CD14-positive monocyte (primary cell): ENCODE measurements at regions not wholly inside any gene's neighbourhood (a gene's known extent, or its start where the extent isn't known, plus 50 kb on each side); places are given as distances from the start of the nearest gene placed in this dataset.

ENCODE experiments used
- DNase-seq, 3 donors: peaks; one replicate each; pipeline ENCODE4 v3.0.0-alpha.2; 2011 to 2022
- H2AFZ ChIP-seq: 2 replicates; pipeline ENCODE4 v1.6.0; 2012; ENCODE audit warnings: mild to moderate bottlenecking, low read depth, low read length, inconsistent platforms; ENCODE audit not compliant: insufficient read depth, poor library complexity, severe bottlenecking
- H3K27ac ChIP-seq, 2 donors: 1 replicate in 1 of 2; 2 replicates in 1 of 2; pipeline ENCODE4 v1.5.1; 2012 to 2013; ENCODE audit warnings: low read length in 2 of 2, control low read depth in 1 of 2, inconsistent platforms in 1 of 2, low read depth in 1 of 2, mild to moderate bottlenecking in 1 of 2
- H3K27me3 ChIP-seq, 2 donors: one replicate each; pipeline versions ENCODE4 v1.6.0 to v1.6.1; 2011 to 2013; ENCODE audit warnings: low read length in 2 of 2; ENCODE audit not compliant: control insufficient read depth in 2 of 2, insufficient read depth in 2 of 2
- H3K36me3 ChIP-seq, 2 donors: replicated peaks in 1 of 2; 1 replicate in 1 of 2; 2 replicates in 1 of 2; pipeline versions ENCODE4 v1.5.1 to v1.6.1; 2012 to 2013; ENCODE audit warnings: low read length in 2 of 2, control low read depth in 1 of 2, inconsistent platforms in 1 of 2, mild to moderate bottlenecking in 1 of 2; ENCODE audit not compliant: insufficient read depth in 2 of 2, control insufficient read depth in 1 of 2
- H3K4me1 ChIP-seq, 2 donors: 1 replicate in 1 of 2; 2 replicates in 1 of 2; pipeline versions ENCODE4 v1.5.1 to v1.6.1; 2012 to 2013; ENCODE audit warnings: low read length in 2 of 2, control low read depth in 1 of 2, inconsistent platforms in 1 of 2, mild to moderate bottlenecking in 1 of 2, moderate library complexity in 1 of 2; ENCODE audit not compliant: insufficient read depth in 2 of 2, control insufficient read depth in 1 of 2
- H3K4me2 ChIP-seq: replicated peaks from 2 replicates; pipeline ENCODE3; 2012; ENCODE audit warnings: low read length, moderate library complexity, mild to moderate bottlenecking; ENCODE audit not compliant: poor library complexity, severe bottlenecking; ENCODE audit errors: extremely low read depth
- H3K4me3 ChIP-seq, 3 experiments: fragments of 200-600 bp in 1 of 3; sonication (generic) in 1 of 3; replicated peaks in 1 of 3; 1 replicate in 2 of 3; 2 replicates in 1 of 3; pipeline ENCODE4 v1.5.1; 2011 to 2013; ENCODE audit warnings: low read length in 3 of 3, mild to moderate bottlenecking in 3 of 3, control low read depth in 2 of 3, low read depth in 2 of 3, inconsistent platforms in 1 of 3, moderate library complexity in 1 of 3
- H3K79me2 ChIP-seq: 2 replicates; pipeline ENCODE4 v1.6.0; 2012; ENCODE audit warnings: mild to moderate bottlenecking, control low read depth, inconsistent platforms, low read length, moderate library complexity; ENCODE audit not compliant: insufficient read depth
- H3K9ac ChIP-seq: 2 replicates; pipeline ENCODE4 v1.6.0; 2017; ENCODE audit warnings: low read length, mild to moderate bottlenecking; ENCODE audit not compliant: insufficient read depth, poor library complexity, severe bottlenecking
- H3K9me3 ChIP-seq, 2 donors: replicated peaks in 1 of 2; 1 replicate in 1 of 2; 2 replicates in 1 of 2; pipeline versions ENCODE4 v1.5.1 to v1.6.1; 2012 to 2013; ENCODE audit warnings: low read length in 2 of 2, control low read depth in 1 of 2; ENCODE audit not compliant: control insufficient read depth in 1 of 2, insufficient read depth in 1 of 2
- H4K20me1 ChIP-seq: 2 replicates; pipeline ENCODE4 v1.6.0; 2012; ENCODE audit warnings: mild to moderate bottlenecking, low read length, control low read depth, moderate library complexity; ENCODE audit not compliant: insufficient read depth
- H3K27ac Mint-ChIP-seq, 7 donors: one replicate each; pipeline ENCODE4 v1.8.0; 2020; ENCODE audit warnings: mild to moderate bottlenecking in 7 of 7, mixed read lengths in 7 of 7, moderate library complexity in 6 of 7, inconsistent platforms in 2 of 7
- H3K27me3 Mint-ChIP-seq, 3 donors: one replicate each; pipeline ENCODE4 v1.8.0; 2021 to 2022; ENCODE audit warnings: low read depth in 3 of 3, mild to moderate bottlenecking in 3 of 3, mixed read lengths in 3 of 3, moderate library complexity in 3 of 3, inconsistent platforms in 1 of 3
- H3K36me3 Mint-ChIP-seq, 2 donors: one replicate each; pipeline ENCODE4 v1.8.0; 2020; ENCODE audit warnings: mixed read lengths in 2 of 2, inconsistent platforms in 1 of 2, mild to moderate bottlenecking in 1 of 2
- H3K4me1 Mint-ChIP-seq: one replicate; pipeline ENCODE4 v1.8.0; 2020; ENCODE audit warnings: mild to moderate bottlenecking, mixed read lengths
- H3K4me3 Mint-ChIP-seq, 2 donors: one replicate each; pipeline ENCODE4 v1.8.0; 2020; ENCODE audit warnings: mild to moderate bottlenecking in 2 of 2, mixed read lengths in 2 of 2, moderate library complexity in 1 of 2
- H3K9me3 Mint-ChIP-seq, 7 donors: one replicate each; pipeline ENCODE4 v1.8.0; 2020 to 2022; ENCODE audit warnings: mixed read lengths in 7 of 7, mild to moderate bottlenecking in 6 of 7, moderate library complexity in 6 of 7, inconsistent platforms in 2 of 7
- CTCF ChIP-seq: fragments of 200-600 bp; IDR thresholded peaks from one replicate; pipeline ENCODE4 v1.8.0; 2022; ENCODE audit warnings: antibody characterized with exemption, mild to moderate bottlenecking
- WGBS: methylation state at CpG from one replicate; pipeline ENCODE4 v1.1.5; 2013; ENCODE audit warnings: missing lambda C conversion rate; ENCODE audit not compliant: insufficient coverage; 5-methylcytosine and 5-hydroxymethylcytosine counted together
- intact Hi-C, 2 donors: fragments of 100-400 bp; cut with micrococcal nuclease; formaldehyde crosslinking; loops; one replicate each; pipeline versions ENCODE4 v1.15.0 to v1.15.1; 2023

DNA sequence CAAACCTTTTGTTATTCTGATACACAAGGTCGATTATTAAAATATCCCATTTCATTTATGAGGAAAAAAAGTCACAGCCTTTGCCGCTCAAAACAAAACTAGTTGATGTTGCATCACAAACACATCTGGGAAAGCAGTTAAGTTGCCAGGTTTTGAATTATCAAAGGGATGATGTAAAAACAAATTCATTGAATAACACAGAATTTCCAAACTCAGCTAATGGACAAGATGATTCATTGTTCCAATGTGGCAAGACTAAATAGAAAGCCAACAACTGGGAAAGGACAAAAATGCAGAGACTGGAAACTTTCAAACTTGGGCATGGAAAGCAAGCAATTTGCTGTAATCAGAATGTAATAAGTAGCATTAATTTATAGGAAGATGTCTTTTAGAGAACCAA is 610.0 kb upstream of the ZNF385D start:
- no peaks in the 10 kb centered on the region for H3K36me3 ChIP-seq
- no peak overlapping the region for H3K9ac ChIP-seq
- no peaks in the 10 kb centered on the region for H3K27me3 ChIP-seq
- H3K4me1 Mint-ChIP-seq, result peaks cover 4% of the 10 kb centered on the region
- no CpG with 5 or more reads among the region's 2 CpGs for WGBS
- H2AFZ ChIP-seq, result no peak overlapping the region
- H3K9me3 ChIP-seq, result no peaks in the 10 kb centered on the region
- DNase-seq, result no peak
- no peak for TF ChIP-seq CTCF
- H3K79me2 ChIP-seq, result no peaks in the 10 kb centered on the region
- no peak overlapping the region for H3K27ac ChIP-seq
- H3K36me3 Mint-ChIP-seq, result no peaks in the 10 kb centered on the region
- no peak overlapping the region for H3K4me2 ChIP-seq
- peaks cover 0 to 3% (median 0%) of the 10 kb centered on the region in 7 donors for H3K9me3 Mint-ChIP-seq
- no peak overlapping the region for H3K27ac Mint-ChIP-seq
- H4K20me1 ChIP-seq, result no peaks in the 10 kb centered on the region
- no peak overlapping the region for H3K4me3 ChIP-seq
- no peaks in the 10 kb centered on the region for H3K27me3 Mint-ChIP-seq
- H3K4me3 Mint-ChIP-seq, result no peak overlapping the region
- no peaks in the 10 kb centered on the region for H3K4me1 ChIP-seq
- intact Hi-C loops, result no loop called here

DNA sequence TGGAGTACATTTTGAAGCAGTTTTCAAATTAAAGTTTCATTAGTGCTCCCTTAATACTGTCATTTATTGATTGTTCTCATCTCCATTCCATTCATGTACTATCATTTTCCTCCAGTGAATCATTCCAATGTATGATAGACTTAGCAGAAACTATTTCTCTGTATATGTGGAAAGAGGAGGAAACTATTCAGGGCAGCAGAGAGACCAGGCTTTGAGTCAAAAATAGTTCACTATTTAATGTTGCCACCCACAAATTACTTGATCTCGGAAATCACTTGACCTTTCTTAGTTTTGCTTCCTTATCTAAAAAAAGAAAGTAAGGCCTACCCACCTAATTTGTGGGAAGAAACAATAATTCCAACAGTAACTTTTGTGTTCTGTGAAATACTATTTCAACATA is 610.5 kb upstream of the ZNF385D start:
- Mint-ChIP-seq H3K4me3 (no peak overlapping the region), H3K27me3 (no peaks in the 10 kb centered on the region), H3K27ac (no peak overlapping the region), H3K36me3 (no peaks in the 10 kb centered on the region), H3K4me1 (peaks cover 4% of the 10 kb centered on the region), H3K9me3 (peaks cover 0 to 3% (median 0%) of the 10 kb centered on the region in 7 donors)
- Histone ChIP-seq H3K27ac (no peak overlapping the region), H4K20me1 (no peaks in the 10 kb centered on the region), H3K79me2 (no peaks in the 10 kb centered on the region), H3K4me3 (no peak overlapping the region), H3K4me1 (no peaks in the 10 kb centered on the region), H3K9ac (no peak overlapping the region), H3K4me2 (no peak overlapping the region), H3K9me3 (no peaks in the 10 kb centered on the region), H2AFZ (no peak overlapping the region), H3K36me3 (no peaks in the 10 kb centered on the region), H3K27me3 (no peaks in the 10 kb centered on the region)
- no peak for TF ChIP-seq CTCF
- intact Hi-C loops, result no loop called here
- WGBS, result no CpG with 5 or more reads among the region's 1 CpG
- no peak for DNase-seq
